ENCODE measurements at regions not wholly inside any gene's neighbourhood (a gene's known extent, or its start where the extent isn't known, plus 50 kb on each side); places are given as distances from the start of the nearest gene placed in this dataset.

- Mint-ChIP-seq H3K27ac (ENCODE audit: unreplicated experiment) (no peak overlapping the region), H3K4me1 (no peaks in the 10 kb centered on the region), H3K27me3 (ENCODE audit: low read depth) (no peaks in the 10 kb centered on the region), H3K9me3 (peaks cover 3% of the 10 kb centered on the region), H3K36me3 (ENCODE audit: low read depth) (no peaks in the 10 kb centered on the region), H3K4me3 (no peak overlapping the region)
- no peak for TF ChIP-seq CTCF (conservative IDR thresholded peaks at IDR 0.05)
- no peak for DNase-seq (ENCODE audit: low read depth, low spot score)
These were observed 180.7 kb upstream of the EPHA4 start for GRCh38 chr2:221752781-221753180.

GRCh38 chr2:221750316-221750715 lies 178.2 kb upstream of the EPHA4 start:
- no peaks in the 10 kb centered on the region for H3K36me3 Mint-ChIP-seq (ENCODE audit: low read depth)
- H3K4me1 Mint-ChIP-seq: no peaks in the 10 kb centered on the region

GRCh38 chr2:221747289-221747972 lies 175.3 kb upstream of the EPHA4 start:
- no peaks in the 10 kb centered on the region for H3K27me3 Mint-ChIP-seq (ENCODE audit: low read depth)
- peaks cover 7% of the 10 kb centered on the region for H3K9me3 Mint-ChIP-seq
- H3K4me3 Mint-ChIP-seq: no peak overlapping the region
- H3K27ac Mint-ChIP-seq (ENCODE audit: unreplicated experiment): no peak overlapping the region
- H3K4me1 Mint-ChIP-seq: no peaks in the 10 kb centered on the region
- DNase-seq (ENCODE audit: low read depth, low spot score): no peak
- H3K36me3 Mint-ChIP-seq (ENCODE audit: low read depth): no peaks in the 10 kb centered on the region
- TF ChIP-seq CTCF (conservative IDR thresholded peaks at IDR 0.05): no peak

More at GRCh38 chr2:221750316-221750715, 178.2 kb upstream of the EPHA4 start:
- Mint-ChIP-seq H3K27ac (ENCODE audit: unreplicated experiment) (no peak overlapping the region), H3K9me3 (peaks cover 7% of the 10 kb centered on the region), H3K27me3 (ENCODE audit: low read depth) (no peaks in the 10 kb centered on the region), H3K4me3 (no peak overlapping the region)
- DNase-seq (ENCODE audit: low read depth, low spot score): no peak
- no peak for TF ChIP-seq CTCF (conservative IDR thresholded peaks at IDR 0.05)

- Mint-ChIP-seq H3K27ac (ENCODE audit: unreplicated experiment) (no peak overlapping the region), H3K4me1 (no peaks in the 10 kb centered on the region), H3K4me3 (no peak overlapping the region), H3K36me3 (ENCODE audit: low read depth) (no peaks in the 10 kb centered on the region), H3K9me3 (peaks cover 2% of the 10 kb centered on the region), H3K27me3 (ENCODE audit: low read depth) (no peaks in the 10 kb centered on the region)
- no peak for TF ChIP-seq CTCF (conservative IDR thresholded peaks at IDR 0.05)
- DNase-seq (ENCODE audit: low read depth, low spot score): no peak
These were observed 169.6 kb upstream of the EPHA4 start for GRCh38 chr2:221741496-221742211.

GRCh38 chr2:221731432-221732145 lies 159.5 kb upstream of the EPHA4 start:
- DNase-seq (ENCODE audit: low read depth, low spot score): no peak
- H3K36me3 Mint-ChIP-seq (ENCODE audit: low read depth): no peaks in the 10 kb centered on the region
- no peak for TF ChIP-seq CTCF (conservative IDR thresholded peaks at IDR 0.05)

More at GRCh38 chr2:221731432-221732145, 159.5 kb upstream of the EPHA4 start:
- Mint-ChIP-seq H3K4me1 (peaks cover 3% of the 10 kb centered on the region), H3K27me3 (ENCODE audit: low read depth) (peaks cover 3% of the 10 kb centered on the region), H3K4me3 (no peak overlapping the region), H3K9me3 (peaks cover 5% of the 10 kb centered on the region), H3K27ac (ENCODE audit: unreplicated experiment) (no peak overlapping the region)
